GM12873 (cell line): ENCODE measurements at regions not wholly inside any gene's neighbourhood (a gene's known extent, or its start where the extent isn't known, plus 50 kb on each side); places are given as distances from the start of the nearest gene placed in this dataset.

ENCODE experiments used
- TF ChIP-seq, protein P1 (sequence below): IDR thresholded peaks from 2 replicates; pipeline ENCODE4 v1.5.1; 2012; ENCODE audit warnings: low read depth, mild to moderate bottlenecking, moderate library complexity, low read length, control low read depth; ENCODE audit not compliant: insufficient read depth; ENCODE audit errors: missing control alignments

DNA sequence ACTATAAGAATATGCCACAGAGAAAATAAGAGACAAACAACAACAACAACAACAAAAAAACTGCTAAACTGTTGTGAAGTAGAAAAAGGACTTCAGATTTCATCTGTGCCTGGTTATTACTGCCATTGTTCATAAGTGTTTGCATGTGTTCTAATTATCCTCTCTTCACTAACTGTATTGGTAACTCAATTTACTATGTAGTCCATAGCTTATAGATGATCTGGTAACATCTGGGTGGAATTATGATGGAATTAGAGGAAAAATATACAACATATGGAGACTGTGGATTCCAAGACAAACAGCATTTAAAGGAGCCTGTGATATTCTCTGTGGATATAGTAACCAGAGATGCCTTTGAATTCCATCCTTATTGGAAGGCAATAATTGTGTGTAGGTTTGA, 1891.5 kb upstream of the PIK3C3 start:
- TF ChIP-seq, protein P1, sequence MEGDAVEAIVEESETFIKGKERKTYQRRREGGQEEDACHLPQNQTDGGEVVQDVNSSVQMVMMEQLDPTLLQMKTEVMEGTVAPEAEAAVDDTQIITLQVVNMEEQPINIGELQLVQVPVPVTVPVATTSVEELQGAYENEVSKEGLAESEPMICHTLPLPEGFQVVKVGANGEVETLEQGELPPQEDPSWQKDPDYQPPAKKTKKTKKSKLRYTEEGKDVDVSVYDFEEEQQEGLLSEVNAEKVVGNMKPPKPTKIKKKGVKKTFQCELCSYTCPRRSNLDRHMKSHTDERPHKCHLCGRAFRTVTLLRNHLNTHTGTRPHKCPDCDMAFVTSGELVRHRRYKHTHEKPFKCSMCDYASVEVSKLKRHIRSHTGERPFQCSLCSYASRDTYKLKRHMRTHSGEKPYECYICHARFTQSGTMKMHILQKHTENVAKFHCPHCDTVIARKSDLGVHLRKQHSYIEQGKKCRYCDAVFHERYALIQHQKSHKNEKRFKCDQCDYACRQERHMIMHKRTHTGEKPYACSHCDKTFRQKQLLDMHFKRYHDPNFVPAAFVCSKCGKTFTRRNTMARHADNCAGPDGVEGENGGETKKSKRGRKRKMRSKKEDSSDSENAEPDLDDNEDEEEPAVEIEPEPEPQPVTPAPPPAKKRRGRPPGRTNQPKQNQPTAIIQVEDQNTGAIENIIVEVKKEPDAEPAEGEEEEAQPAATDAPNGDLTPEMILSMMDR: no peak

DNA sequence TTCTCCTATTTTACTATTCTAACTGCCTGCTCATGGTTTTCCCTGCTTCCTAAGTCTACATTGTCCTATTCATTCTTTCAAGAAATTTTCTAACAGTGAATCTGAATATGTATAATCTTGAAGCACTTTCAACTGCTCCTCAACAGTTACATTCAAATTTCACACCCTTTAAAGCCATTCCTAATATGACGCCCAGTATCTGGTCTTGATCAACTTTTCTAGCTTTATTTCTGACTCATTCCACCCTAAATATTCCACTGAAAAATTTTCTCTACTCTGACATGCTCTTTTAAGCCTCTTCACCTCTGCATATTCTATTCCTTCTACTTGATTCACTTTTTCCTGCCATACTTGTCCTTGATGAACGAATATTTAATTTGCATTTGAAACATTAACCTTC, 1893.9 kb upstream of the PIK3C3 start:
- TF ChIP-seq, protein P1: no peak

DNA sequence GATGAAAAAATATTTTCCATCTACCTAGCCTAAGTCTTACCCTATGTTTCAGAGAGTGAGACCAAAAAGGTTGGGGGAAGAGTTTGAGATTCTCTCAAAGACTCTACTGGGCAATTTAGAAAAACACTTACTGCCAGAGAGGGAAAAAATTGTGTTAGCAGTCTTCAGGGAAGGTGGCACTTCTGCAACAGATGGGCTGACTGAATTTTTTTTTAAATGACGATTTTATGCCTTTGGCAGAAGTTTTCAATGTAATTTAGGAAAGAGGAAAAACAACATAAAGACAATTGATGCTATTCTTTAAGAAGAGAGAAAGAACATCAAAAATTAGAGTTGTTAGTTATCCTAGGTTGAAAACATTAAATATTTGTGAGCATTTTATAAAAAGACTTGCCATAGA, 1894.5 kb upstream of the PIK3C3 start:
- TF ChIP-seq, protein P1: no peak

DNA sequence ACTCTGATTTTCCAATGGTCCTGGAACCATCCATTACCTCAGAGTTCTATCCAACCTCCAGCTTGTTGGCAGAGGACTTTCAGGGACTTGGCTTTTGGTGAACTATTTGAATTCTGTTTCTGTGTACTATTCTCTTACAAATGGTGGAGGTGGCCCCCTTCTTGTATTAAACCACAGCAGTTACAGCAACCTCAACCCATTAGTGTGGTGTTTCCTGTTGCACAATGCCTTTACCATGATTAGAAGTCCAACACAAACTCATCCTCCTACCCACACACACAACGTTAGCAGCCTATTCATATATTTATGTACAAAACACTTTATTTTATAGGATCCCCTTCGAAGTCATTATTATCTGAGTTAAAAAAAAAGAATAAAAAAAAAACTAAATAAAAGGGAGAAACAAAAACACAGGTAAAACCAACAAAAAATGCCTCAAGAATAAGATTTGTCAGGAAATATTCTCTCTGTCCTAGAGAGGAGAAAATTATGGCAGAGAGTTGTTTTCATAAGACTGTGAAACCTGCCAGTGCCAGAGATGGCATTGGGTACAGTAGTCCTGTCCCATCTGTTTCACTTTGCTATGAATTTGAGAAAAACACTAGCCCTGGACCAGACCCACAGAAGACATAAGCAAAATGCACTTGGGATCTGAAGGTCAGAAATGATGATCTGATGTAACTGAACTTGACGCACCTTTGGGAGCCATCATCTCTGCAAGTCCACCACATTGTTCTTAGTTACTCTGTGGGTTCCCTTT, 1896.0 kb upstream of the PIK3C3 start:
- TF ChIP-seq, protein P1: no peak

DNA sequence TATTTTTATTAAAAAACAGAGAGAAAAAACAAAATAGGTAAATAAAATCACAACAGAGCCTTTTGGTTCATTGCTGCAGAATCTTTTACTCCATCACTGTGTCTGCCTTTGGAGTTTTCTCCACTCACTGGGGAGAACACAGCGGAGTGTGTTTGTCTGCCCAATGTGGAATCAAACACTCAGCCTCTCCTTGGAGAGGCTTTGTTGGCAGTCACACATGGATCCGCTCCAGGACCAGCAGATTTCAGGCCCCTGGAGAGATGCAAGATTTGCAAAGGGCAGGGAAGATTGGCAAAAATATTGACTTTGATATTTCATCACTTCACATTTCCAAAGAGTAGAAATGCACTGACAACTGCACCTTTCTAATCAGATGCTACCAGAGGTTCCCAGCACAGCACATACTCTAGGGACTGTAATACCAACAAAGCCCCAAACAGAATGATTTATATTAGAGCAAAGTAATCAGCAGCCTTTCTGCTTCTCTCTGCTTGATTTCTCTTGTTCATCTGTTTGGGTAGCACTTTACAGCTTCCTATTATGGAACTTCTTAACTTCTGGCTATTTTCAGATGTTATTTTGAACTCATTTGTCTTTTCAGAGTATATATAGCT, 1898.8 kb upstream of the PIK3C3 start:
- TF ChIP-seq, protein P1: no peak

DNA sequence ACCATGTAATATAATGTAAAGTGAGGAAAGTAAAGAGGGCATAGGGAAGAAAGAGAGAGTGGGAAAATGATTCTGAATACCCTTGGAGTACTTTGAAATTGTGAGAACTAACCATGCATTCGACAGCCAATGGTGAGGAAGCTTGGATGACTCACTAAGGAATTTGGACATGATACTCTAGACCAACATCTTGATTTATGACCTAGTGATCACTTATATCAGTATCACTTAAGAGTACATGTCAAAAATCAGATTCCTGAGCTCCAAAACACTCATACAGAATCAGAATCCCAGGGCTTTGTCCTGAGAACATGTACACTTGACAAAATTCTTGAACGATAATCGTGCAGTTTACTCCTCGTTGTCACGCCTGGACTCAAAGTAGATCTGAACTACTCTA, 1899.8 kb upstream of the PIK3C3 start:
- TF ChIP-seq, protein P1: no peak

DNA sequence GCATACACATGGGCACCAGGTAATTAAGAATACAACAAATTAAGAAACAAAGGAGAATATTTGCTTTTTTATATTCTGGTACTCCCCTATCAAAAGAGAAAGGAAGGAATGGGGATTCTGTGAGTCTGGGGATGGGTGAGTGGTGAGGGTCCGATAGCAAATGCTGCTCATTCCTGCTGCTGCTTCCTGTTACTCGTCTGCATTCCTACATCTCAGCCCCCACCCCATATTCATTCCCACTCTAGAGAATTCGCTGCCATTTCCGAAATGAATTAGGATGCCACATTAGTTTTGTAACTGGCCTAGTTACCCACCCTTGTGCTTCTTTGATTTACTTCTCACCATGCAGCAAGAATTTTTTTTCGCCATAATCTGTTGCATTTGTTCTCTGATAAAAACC, 1905.3 kb upstream of the PIK3C3 start:
- TF ChIP-seq, protein P1: no peak
